ENCODE measurements at regions not wholly inside any gene's neighbourhood (a gene's known extent, or its start where the extent isn't known, plus 50 kb on each side); places are given as distances from the start of the nearest gene placed in this dataset.

- TF ChIP-seq ZNF274 (IDR thresholded peaks at IDR 0.05; ENCODE audit: low read depth, low read length) (no peak), TCF7L2 (IDR thresholded peaks at IDR 0.05; ENCODE audit: borderline replicate concordance, extremely low read depth, insufficient read depth, insufficient read length) (no peak), CTCF (IDR thresholded peaks at IDR 0.05 in 2 of 3, conservative IDR thresholded peaks at IDR 0.05 in 1 of 3; ENCODE audit: borderline replicate concordance in 1 of 3, insufficient read depth in 1 of 3, low read depth in 2 of 3, low read length in 2 of 3) (no peak), MAX (IDR thresholded peaks at IDR 0.05) (no peak), JUND (IDR thresholded peaks at IDR 0.05) (no peak), CBX3 (IDR thresholded peaks at IDR 0.05; ENCODE audit: low read depth) (no peak), ELF1 (IDR thresholded peaks at IDR 0.05; ENCODE audit: borderline replicate concordance, low read depth) (no peak), ZFX (IDR thresholded peaks at IDR 0.05) (no peak), ATF3 (IDR thresholded peaks at IDR 0.05) (no peak), EZH2 (IDR thresholded peaks at IDR 0.05) (no peak)
Observed at GRCh38 chr17:73719588-73720071, 75.4 kb upstream of the SDK2 start (continued).

- H3K79me2 ChIP-seq (ENCODE audit: insufficient read depth, low read length) = no peaks in the 10 kb centered on the region
- H3K4me1 ChIP-seq (ENCODE audit: control insufficient read depth in 1 of 2, insufficient read depth in 2 of 2, low read length in 2 of 2) = no peaks in the 10 kb centered on the region
- DNase-seq (ENCODE audit: low read depth, low spot score) = no peak
- no peak overlapping the region for H2AFZ ChIP-seq (ENCODE audit: low read depth, low read length, poor library complexity, severe bottlenecking)
- peak; percentile 27; the same call in 1 of the 2 replicates for ATAC-seq
- no peak overlapping the region for H3K9ac ChIP-seq (ENCODE audit: low read length)
- intact Hi-C loops (cut with micrococcal nuclease) = no loop called here
- H3K4me3 ChIP-seq (replicated peaks in 1 of 2; ENCODE audit: low read depth in 1 of 2, low read length in 2 of 2) = no peak overlapping the region
- ChIA-PET RAD21 (ENCODE audit: low non-redundant PET in 1 of 2, low total read pairs in 2 of 2, uncharacterized antibody in 2 of 2, unreplicated experiment in 2 of 2) (no interaction called here), POLR2A (no interaction called here), CTCF (interaction anchor here (1.1 kb wide), 1 partner anchor 10 kb away, joined by 4 read pairs; no protein-coding TSS in a partner anchor)
- no peaks in the 10 kb centered on the region for H4K20me1 ChIP-seq (ENCODE audit: insufficient read depth)
- H3K9me2 ChIP-seq (ENCODE audit: insufficient read depth) = no peaks in the 10 kb centered on the region
- H3K27ac ChIP-seq (ENCODE audit: low read depth, low read length) = no peak overlapping the region
- BruUV-seq (replicated peaks) = no TSS peak
- no peak for TF ChIP-seq REST (IDR thresholded peaks at IDR 0.05; ENCODE audit: low read depth)
- TF ChIP-seq EZH2phosphoT487 (IDR thresholded peaks at IDR 0.05; ENCODE audit: borderline replicate concordance) = no peak
- TF ChIP-seq MAX (IDR thresholded peaks at IDR 0.05) = no peak
- no peak for TF ChIP-seq EZH2 (IDR thresholded peaks at IDR 0.05)
- TF ChIP-seq POLR2A (IDR thresholded peaks at IDR 0.05; ENCODE audit: borderline replicate concordance, extremely low read depth, insufficient read depth, insufficient read length) = no peak
- no peak for TF ChIP-seq EGR1 (IDR thresholded peaks at IDR 0.05; ENCODE audit: low read depth)
- TF ChIP-seq ATF3 (IDR thresholded peaks at IDR 0.05) = no peak
- no peak for TF ChIP-seq POLR2AphosphoS5 (IDR thresholded peaks at IDR 0.05; ENCODE audit: low read depth, low read length)
- no peak for TF ChIP-seq ELF1 (IDR thresholded peaks at IDR 0.05; ENCODE audit: borderline replicate concordance, low read depth)
- no peak for TF ChIP-seq YY1 (IDR thresholded peaks at IDR 0.05; ENCODE audit: extremely low read depth, insufficient replicate concordance, low read depth, low read length)
- no peak for TF ChIP-seq TCF7L2 (IDR thresholded peaks at IDR 0.05; ENCODE audit: borderline replicate concordance, extremely low read depth, insufficient read depth, insufficient read length)
- TF ChIP-seq SP1 (IDR thresholded peaks at IDR 0.05; ENCODE audit: low read depth) = no peak
- H3K36me3 ChIP-seq (ENCODE audit: control insufficient read depth in 1 of 2, insufficient read depth in 2 of 2, low read length in 2 of 2) = no peaks in the 10 kb centered on the region
- H3K27me3 ChIP-seq (ENCODE audit: insufficient read depth, low read length) = peaks cover 50% of the 10 kb centered on the region
- no peak overlapping the region for H3K4me2 ChIP-seq (ENCODE audit: low read length)
- no peaks in the 10 kb centered on the region for H3K9me3 ChIP-seq (ENCODE audit: control insufficient read depth in 1 of 2, insufficient read depth in 1 of 2, low read depth in 1 of 2, low read length in 2 of 2)
Observed at GRCh38 chr17:73720187-73720834, 76.1 kb upstream of the SDK2 start.

Measured in HCT116 (cell line).